RPMI8226 (cell line): ENCODE measurements at regions not wholly inside any gene's neighbourhood (a gene's known extent, or its start where the extent isn't known, plus 50 kb on each side); places are given as distances from the start of the nearest gene placed in this dataset.

Experiments
- DNase-seq: peaks from one replicate; pipeline ENCODE4 v3.0.0-alpha.2; 2015

DNA sequence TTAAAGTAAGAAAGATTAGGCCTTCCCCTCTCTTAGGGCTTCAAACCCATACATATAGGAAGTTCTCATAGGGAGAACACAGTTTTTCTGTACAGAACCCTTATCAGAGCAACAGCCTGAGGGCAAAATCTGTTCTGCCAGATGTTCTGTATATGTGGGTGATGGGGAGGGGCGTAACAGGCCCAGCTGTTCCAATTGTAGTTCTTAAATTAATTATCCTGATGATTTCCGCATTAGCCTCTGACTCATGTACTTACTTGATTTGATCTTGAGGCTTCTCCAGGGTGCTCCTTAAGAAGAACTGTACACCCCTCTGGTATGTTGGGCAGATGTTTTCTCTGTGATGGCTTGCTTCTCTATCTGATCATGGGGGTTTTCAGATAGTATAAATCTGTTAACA, 123.1 kb upstream of the C11orf87 start:
- no peak for DNase-seq

GRCh38 chr11:109300211-109300610, 121.8 kb upstream of the C11orf87 start:
- DNase-seq, result no peak

DNA sequence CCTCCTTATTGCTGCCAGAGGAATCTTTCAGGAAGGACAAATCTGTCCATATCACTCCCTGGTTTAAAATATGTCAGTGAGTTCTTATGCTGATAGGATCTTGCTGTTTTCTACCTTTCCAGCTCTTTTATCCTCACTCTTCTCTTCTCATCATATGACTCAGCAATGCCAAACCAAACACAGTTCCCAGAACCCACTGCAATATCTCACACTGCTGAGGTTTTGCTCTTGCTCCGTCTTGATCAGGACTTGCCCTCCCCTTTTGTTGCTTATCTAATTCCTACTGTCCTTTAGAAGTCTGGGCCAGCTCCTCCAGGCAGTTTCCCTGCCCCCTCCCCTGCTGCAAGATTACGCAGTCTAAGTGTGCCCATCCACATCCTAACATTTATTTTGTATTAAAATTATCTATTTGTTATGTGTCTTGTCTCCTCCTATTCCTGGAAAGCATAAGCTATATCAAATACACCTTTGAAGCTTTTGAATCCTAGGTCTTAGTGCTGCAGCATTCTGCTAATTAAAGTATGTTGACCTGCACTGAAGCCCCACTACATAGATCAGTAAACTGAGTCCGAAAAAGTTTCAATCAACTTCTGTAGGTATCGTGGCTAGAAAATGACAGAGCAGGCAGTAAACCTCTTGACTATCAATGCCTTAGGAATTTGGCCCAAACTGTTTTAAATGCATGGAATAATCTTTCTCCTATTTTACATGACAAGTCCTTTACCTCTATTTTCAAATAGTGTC, 119.2 kb upstream of the C11orf87 start:
- no peak for DNase-seq

DNA sequence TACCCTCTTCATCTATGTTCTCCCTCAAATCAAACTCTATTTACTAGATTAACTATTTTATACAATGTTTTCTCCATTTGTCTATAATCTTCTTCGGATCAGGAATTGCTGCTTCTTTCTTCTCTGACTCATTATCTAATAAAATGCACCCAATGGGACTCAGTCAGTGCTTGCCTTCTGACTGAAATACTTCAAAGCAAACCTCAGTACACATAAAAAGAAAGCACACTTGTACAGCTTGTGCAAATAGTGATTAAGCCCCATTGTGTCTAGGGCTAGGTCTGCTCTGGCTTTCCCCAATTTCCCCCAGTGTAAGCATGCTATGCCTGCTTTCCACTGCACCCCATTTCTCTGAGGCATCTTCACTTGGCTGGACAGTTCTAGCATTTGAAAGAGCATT, 118.6 kb upstream of the C11orf87 start:
- DNase-seq, result no peak

- DNase-seq, result no peak
Observed at GRCh38 chr11:109304159-109304558, 117.8 kb upstream of the C11orf87 start.

DNA sequence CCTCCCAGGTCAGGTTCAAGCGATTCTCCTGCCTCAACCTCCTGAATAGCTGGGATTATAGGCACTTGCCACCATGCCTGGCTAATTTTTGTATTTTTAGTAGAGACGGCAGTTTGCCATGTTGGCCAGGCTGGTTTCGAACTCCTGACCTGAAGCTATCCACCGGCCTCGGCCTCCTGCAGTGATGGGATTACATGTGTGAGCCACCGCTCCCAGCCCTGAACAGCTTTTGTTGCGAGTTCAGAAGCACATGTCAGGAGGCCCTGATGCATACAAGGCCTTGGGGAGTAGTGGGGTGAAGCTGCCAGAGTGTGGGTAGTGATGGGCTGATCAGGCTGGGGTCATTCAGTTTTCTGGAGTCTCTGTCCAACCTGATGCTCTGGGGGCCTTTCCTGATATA, 117.0 kb upstream of the C11orf87 start:
- DNase-seq, result no peak

- no peak for DNase-seq
Observed at GRCh38 chr11:109306322-109306721, 115.7 kb upstream of the C11orf87 start.

GRCh38 chr11:109307366-109307765, 114.6 kb upstream of the C11orf87 start:
- no peak for DNase-seq

- no peak for DNase-seq
Observed at GRCh38 chr11:109308551-109308950, 113.4 kb upstream of the C11orf87 start.

DNA sequence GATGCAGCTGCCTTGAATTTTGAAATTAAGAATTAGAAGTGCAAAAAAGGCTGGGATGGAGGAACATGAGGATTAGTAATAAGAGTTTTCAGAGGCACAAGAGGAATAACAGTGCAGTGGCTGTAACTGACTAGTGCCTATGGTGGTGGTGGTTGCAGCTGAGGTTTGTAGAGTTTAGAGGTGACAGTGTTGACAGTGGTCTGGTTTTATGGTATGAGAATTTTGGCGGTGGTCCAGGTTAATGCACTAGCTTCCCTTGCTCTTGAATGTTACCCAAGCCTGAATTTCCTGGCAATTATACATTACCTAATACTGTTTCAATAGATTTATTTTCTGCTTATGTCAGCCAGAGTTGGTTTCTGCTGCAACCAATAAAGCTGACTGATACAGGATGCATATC, 112.8 kb upstream of the C11orf87 start:
- DNase-seq, result peak; percentile 10

GRCh38 chr11:109317726-109318125, 104.3 kb upstream of the C11orf87 start:
- no peak for DNase-seq

- no peak for DNase-seq
Observed at GRCh38 chr11:109320595-109320994, 101.4 kb upstream of the C11orf87 start.

GRCh38 chr11:109326781-109327180, 95.2 kb upstream of the C11orf87 start:
- DNase-seq, result no peak

GRCh38 chr11:109329716-109330115, 92.3 kb upstream of the C11orf87 start:
- DNase-seq, result peak; percentile 29

GRCh38 chr11:109338131-109338530, 83.9 kb upstream of the C11orf87 start:
- DNase-seq, result no peak

DNA sequence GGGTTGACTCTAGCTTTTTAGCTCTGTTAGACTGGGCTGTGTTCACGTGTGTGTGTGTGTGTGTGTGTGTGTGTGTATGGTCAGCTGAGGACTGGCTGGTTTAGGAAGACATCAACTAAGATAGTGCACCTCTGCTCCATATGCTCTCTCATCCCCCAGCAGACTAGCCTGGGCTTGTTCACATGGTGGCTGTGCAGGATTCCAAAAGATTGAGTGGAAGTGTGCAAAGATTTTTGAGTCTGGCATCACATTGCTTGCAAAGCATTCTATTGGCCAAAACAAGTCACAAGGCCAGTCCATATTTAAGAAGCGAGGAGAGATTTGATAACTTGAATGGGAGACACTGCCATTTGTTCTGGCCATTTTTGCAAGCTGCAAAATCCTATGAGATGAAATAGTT, 79.7 kb upstream of the C11orf87 start:
- DNase-seq, result no peak

- DNase-seq, result no peak
Observed at GRCh38 chr11:109343242-109343641, 78.7 kb upstream of the C11orf87 start.

- DNase-seq, result no peak
Observed at GRCh38 chr11:109347304-109347703, 74.7 kb upstream of the C11orf87 start.

DNA sequence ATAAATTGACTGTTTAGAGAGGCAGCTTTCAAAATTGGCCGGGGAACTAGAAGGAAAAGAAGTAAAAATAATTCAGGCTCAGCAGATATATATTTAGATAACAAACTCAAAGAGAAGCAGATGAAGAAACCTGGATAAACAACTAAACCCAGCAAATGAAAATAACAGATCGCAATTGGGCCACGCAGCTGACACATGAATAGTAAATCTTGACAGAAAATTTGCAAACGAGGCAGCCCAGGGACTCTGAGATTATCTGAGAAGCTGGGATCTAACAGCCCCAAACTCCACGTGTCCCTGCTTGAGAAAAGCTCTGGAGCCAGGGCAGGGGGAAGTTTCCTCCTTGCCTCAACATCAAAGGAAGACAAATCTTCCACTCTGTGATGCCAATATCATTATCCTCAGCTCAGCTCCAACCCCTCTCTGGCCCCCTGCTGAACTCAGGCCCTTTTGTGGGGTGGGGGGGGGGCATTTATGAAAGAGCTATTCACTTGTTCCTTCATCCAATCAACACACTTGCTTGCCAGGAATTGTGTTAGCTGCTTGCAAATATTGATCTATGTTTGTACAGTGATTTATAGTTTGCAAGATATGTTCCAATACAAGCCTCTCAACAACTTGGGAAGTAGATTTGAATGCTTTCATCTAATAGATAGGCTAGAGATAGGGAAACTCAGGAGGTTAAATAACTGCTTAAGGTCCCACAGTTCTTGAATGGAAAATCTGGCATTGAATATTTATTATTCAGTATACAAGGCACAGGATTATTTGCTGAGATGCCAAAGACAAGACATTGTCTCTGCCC, 72.5 kb upstream of the C11orf87 start:
- no peak for DNase-seq

GRCh38 chr11:109350091-109350490, 71.9 kb upstream of the C11orf87 start:
- DNase-seq, result no peak

DNA sequence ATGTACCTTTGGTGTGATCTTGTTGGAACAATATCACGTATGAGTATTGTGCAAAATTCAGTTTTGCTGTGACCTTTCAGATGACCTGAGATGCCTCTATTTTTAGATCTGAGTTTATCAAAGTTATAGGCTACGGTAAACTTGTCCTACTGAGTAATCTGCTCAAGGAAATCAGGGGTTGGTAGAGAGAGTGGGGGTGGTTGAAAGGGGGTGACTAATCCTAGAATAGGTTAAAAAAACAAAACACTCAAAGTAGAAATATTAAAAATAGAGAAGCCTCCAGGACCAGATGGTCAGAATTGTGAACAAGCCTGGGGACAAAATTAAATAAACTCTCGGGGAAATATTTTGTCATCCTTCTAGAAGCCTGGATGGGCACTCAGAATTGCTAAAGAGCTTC, 59.9 kb upstream of the C11orf87 start:
- no peak for DNase-seq

- DNase-seq, result no peak
Observed at GRCh38 chr11:109363682-109364081, 58.3 kb upstream of the C11orf87 start.

- DNase-seq, result no peak
Observed at GRCh38 chr11:109364851-109365250, 57.1 kb upstream of the C11orf87 start.

DNA sequence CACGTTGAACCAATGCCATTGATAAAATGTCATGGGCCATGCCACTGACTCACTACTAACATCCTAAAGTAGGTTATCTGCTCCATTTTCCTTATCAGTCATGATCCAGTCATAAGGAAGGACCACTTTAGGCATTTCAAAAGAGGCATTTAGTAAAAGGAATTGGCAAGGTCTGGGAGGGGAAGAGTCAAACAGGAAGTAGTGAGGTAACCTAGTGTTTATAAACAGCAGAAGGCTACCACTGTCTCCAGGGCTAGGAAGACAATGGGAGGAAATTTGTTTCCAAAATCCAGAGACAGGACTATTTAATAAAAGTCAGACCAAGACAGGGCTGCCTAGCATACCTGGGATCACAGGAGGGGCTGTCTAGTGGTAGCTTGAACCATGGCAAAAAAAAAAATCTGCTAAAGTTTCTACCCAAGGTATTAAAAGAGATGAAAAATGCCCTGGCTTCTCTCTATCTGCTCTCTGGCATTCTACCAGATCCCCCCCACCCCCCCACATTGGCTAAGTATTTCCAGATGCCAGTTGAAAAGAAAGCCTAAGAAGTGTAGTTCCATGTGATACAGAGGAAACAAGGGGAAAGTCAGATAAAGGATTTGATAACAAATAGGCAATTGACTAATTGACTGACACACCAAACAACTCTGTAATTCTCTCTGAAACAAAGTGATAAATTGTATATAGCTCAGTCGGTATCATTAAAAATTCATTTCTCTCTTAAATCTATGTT, 50.4 kb upstream of the C11orf87 start:
- no peak for DNase-seq
